GM19023 (cell line): ENCODE measurements at regions not wholly inside any gene's neighbourhood (a gene's known extent, or its start where the extent isn't known, plus 50 kb on each side); places are given as distances from the start of the nearest gene placed in this dataset.
"Not testable (repeated sequence)": the region's sequence is repeated elsewhere in the genome, so short reads cannot be mapped to it uniquely, and the experiment has no call there.

Source experiments
- ATAC-seq: cut with Tn5 transposase; IDR thresholded peaks from one replicate; pipeline ENCODE4 v1.9.1; 2021; ENCODE audit warnings: mild to moderate bottlenecking, moderate library complexity; ENCODE audit not compliant: unreplicated experiment

- ATAC-seq, result no peak
These were observed 109.5 kb upstream of the MAN2A1 start for GRCh38 chr5:109580225-109580624.

- ATAC-seq, result no peak
These were observed 114.2 kb upstream of the MAN2A1 start for GRCh38 chr5:109575506-109575905.

GRCh38 chr5:109574985-109575384 is 114.7 kb upstream of the MAN2A1 start:
- no peak for ATAC-seq

- ATAC-seq, result no peak
These were observed 116.0 kb upstream of the MAN2A1 start for GRCh38 chr5:109573766-109574165.

- ATAC-seq, result no peak
These were observed 116.5 kb upstream of the MAN2A1 start for GRCh38 chr5:109573256-109573655.

- ATAC-seq, result no peak
These were observed 117.9 kb upstream of the MAN2A1 start for GRCh38 chr5:109571785-109572184.

GRCh38 chr5:109570362-109570874 is 119.3 kb upstream of the MAN2A1 start:
- no peak for ATAC-seq

GRCh38 chr5:109567374-109568044 is 122.2 kb upstream of the MAN2A1 start:
- no peak for ATAC-seq

GRCh38 chr5:109566361-109566760 is 123.4 kb upstream of the MAN2A1 start:
- no peak for ATAC-seq

GRCh38 chr5:109563739-109564138 is 126.0 kb upstream of the MAN2A1 start:
- no peak for ATAC-seq

- no peak for ATAC-seq
These were observed 126.5 kb upstream of the MAN2A1 start for GRCh38 chr5:109563189-109563588.

- ATAC-seq, result no peak
These were observed 127.3 kb upstream of the MAN2A1 start for GRCh38 chr5:109562441-109562840.

- no peak for ATAC-seq
These were observed 128.3 kb upstream of the MAN2A1 start for GRCh38 chr5:109561447-109561846.

GRCh38 chr5:109560554-109560953 is 129.2 kb upstream of the MAN2A1 start:
- ATAC-seq, result no peak

GRCh38 chr5:109558952-109559351 is 130.8 kb upstream of the MAN2A1 start:
- no peak for ATAC-seq

- no peak for ATAC-seq
These were observed 131.4 kb upstream of the MAN2A1 start for GRCh38 chr5:109558364-109558763.

- no peak for ATAC-seq
These were observed 135.9 kb upstream of the MAN2A1 start for GRCh38 chr5:109553846-109554245.

- ATAC-seq, result not testable (repeated sequence)
These were observed 138.5 kb upstream of the MAN2A1 start for GRCh38 chr5:109551234-109551633.

- ATAC-seq, result no peak
These were observed 139.7 kb upstream of the MAN2A1 start for GRCh38 chr5:109550077-109550476.

GRCh38 chr5:109546461-109546860 is 136.7 kb upstream of the PJA2 start:
- no peak for ATAC-seq

- ATAC-seq, result not testable (repeated sequence)
These were observed 135.1 kb upstream of the PJA2 start for GRCh38 chr5:109544873-109545272.

GRCh38 chr5:109538692-109539091 is 128.9 kb upstream of the PJA2 start:
- not testable (repeated sequence) for ATAC-seq

- ATAC-seq, result not testable (repeated sequence)
These were observed 125.3 kb upstream of the PJA2 start for GRCh38 chr5:109535090-109535489.
